HL-60 (cell line): ENCODE measurements at regions not wholly inside any gene's neighbourhood (a gene's known extent, or its start where the extent isn't known, plus 50 kb on each side); places are given as distances from the start of the nearest gene placed in this dataset.
"Not testable (repeated sequence)": the region's sequence is repeated elsewhere in the genome, so short reads cannot be mapped to it uniquely, and the experiment has no call there.

Experiments
- DNase-seq, 2 experiments: peaks; one replicate each; pipeline ENCODE4 v3.0.0-alpha.2; 2010 to 2020; ENCODE audit warnings: low read depth in 1 of 2, low spot score in 1 of 2
- H3K27ac ChIP-seq: fragments of 250-450 bp; sonication (Bioruptor Pico); replicated peaks from 2 replicates; pipeline ENCODE4 v1.5.1; 2020; ENCODE audit warnings: mild to moderate bottlenecking, moderate library complexity
- H3K27me3 ChIP-seq: fragments of 250-450 bp; sonication (Bioruptor Pico); 2 replicates; pipeline ENCODE4 v1.5.1; 2021; ENCODE audit warnings: mild to moderate bottlenecking, moderate library complexity; ENCODE audit not compliant: insufficient read depth, poor library complexity, severe bottlenecking
- H3K4me3 ChIP-seq: replicated peaks from 2 replicates; pipeline ENCODE4 v1.5.1; 2011; ENCODE audit warnings: mild to moderate bottlenecking, control low read depth, low read length; ENCODE audit not compliant: insufficient read depth
- CTCF ChIP-seq: IDR thresholded peaks from one replicate; pipeline ENCODE4 v1.5.1; 2011; ENCODE audit warnings: low read length, control low read depth, inconsistent platforms; ENCODE audit not compliant: insufficient read depth
- GABPA ChIP-seq: IDR thresholded peaks from 2 replicates; pipeline ENCODE4 v1.6.1; 2012; ENCODE audit warnings: low read depth
- POLR2AphosphoS5 ChIP-seq: IDR thresholded peaks from 2 replicates; pipeline ENCODE4 v1.6.1; 2012; ENCODE audit warnings: low read depth
- REST ChIP-seq: IDR thresholded peaks from 2 replicates; pipeline ENCODE4 v1.6.1; 2012; ENCODE audit warnings: low read depth; ENCODE audit not compliant: insufficient replicate concordance
- SPI1 ChIP-seq: IDR thresholded peaks from 2 replicates; pipeline ENCODE4 v1.6.1; 2012; ENCODE audit warnings: low read depth, mild to moderate bottlenecking, borderline replicate concordance

GRCh38 chr10:20486791-20487190 is 410.3 kb downstream of the NEBL start:
- DNase-seq = no peak
- no peaks in the 10 kb centered on the region for H3K27me3 ChIP-seq
- TF ChIP-seq SPI1 = no peak
- TF ChIP-seq POLR2AphosphoS5 = no peak
- no peak for TF ChIP-seq CTCF
- TF ChIP-seq REST = no peak
- no peak overlapping the region for H3K27ac ChIP-seq
- H3K4me3 ChIP-seq = no peak overlapping the region

GRCh38 chr10:20485554-20485953 is 411.6 kb downstream of the NEBL start:
- Histone ChIP-seq H3K27me3 (no peaks in the 10 kb centered on the region), H3K27ac (no peak overlapping the region), H3K4me3 (no peak overlapping the region)
- no peak for TF ChIP-seq SPI1
- no peak for TF ChIP-seq GABPA
- TF ChIP-seq REST = no peak
- TF ChIP-seq CTCF = no peak
- no peak for TF ChIP-seq POLR2AphosphoS5
- DNase-seq = no peak

- no peak for DNase-seq
- H3K27me3 ChIP-seq = no peaks in the 10 kb centered on the region
- H3K27ac ChIP-seq = no peak overlapping the region
- H3K4me3 ChIP-seq = no peak overlapping the region
- TF ChIP-seq POLR2AphosphoS5 = no peak
- no peak for TF ChIP-seq REST
- TF ChIP-seq SPI1 = no peak
- TF ChIP-seq GABPA = no peak
- no peak for TF ChIP-seq CTCF
Measured at GRCh38 chr10:20481054-20481453, 416.1 kb downstream of the NEBL start.

GRCh38 chr10:20480575-20480974 is 416.5 kb downstream of the NEBL start:
- not testable (repeated sequence) for H3K27ac ChIP-seq, H3K27me3 ChIP-seq, H3K4me3 ChIP-seq, DNase-seq
